MG63 (cell line): ENCODE measurements at regions not wholly inside any gene's neighbourhood (a gene's known extent, or its start where the extent isn't known, plus 50 kb on each side); places are given as distances from the start of the nearest gene placed in this dataset.
"Not testable (repeated sequence)": the region's sequence is repeated elsewhere in the genome, so short reads cannot be mapped to it uniquely, and the experiment has no call there.

Experiments
- DNase-seq: peaks from one replicate; pipeline ENCODE4 v3.0.0-alpha.2; 2020
- H3K27me3 ChIP-seq: fragments of 250-450 bp; sonication (Bioruptor Pico); 2 replicates; pipeline ENCODE4 v1.5.1; 2020; ENCODE audit warnings: mild to moderate bottlenecking, moderate library complexity
- H3K36me3 ChIP-seq: fragments of 250-450 bp; sonication (Bioruptor Pico); 2 replicates; pipeline ENCODE4 v1.5.1; 2020; ENCODE audit warnings: mild to moderate bottlenecking, moderate library complexity
- H3K4me3 ChIP-seq: fragments of 250-450 bp; sonication (Bioruptor Pico); 2 replicates; pipeline ENCODE4 v1.5.1; 2020; ENCODE audit warnings: mild to moderate bottlenecking, moderate library complexity
- H3K9me3 ChIP-seq: fragments of 250-450 bp; sonication (Bioruptor Pico); 2 replicates; pipeline ENCODE4 v1.5.1; 2020; ENCODE audit warnings: mild to moderate bottlenecking, moderate library complexity

DNA sequence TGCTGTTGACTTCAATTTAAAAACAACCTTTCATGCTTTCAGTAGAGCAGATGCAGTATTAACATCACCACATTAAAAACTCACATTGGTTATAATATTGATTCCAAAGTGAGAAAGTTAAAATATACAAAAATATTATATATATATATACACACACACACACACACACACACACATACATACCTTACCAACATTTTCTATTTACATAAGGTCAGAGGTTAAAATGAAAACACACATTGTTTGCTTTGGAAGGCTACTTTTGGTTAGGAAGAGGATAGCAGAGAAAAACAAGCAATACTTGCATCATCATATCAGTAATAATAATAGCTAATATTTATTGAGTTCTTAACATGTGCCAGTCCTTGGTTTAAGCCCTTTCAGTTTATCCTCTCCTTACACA, 226.5 kb downstream of the PPP4R3C start:
- Histone ChIP-seq H3K36me3 (no peaks in the 10 kb centered on the region), H3K27me3 (no peaks in the 10 kb centered on the region), H3K4me3 (no peak overlapping the region), H3K9me3 (no peaks in the 10 kb centered on the region)
- no peak for DNase-seq

DNA sequence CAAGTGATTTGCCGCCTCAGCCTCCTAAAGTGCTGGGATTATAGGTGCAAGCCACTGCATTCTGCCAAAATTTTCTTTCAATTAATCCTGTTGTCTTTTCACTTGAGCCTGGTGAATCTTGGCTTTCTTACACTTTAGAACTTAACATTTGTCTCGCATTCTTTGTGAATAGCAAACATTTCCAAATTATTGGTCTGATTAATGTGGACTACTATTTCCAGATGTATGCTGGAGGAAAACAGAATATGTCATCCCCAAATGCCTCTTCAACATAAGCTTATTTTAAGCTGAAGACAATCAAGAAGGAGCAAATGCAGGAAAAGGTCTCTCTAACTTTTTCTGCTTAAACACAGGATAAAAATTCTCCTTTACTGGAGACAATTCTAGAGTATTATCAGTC, 233.4 kb downstream of the PPP4R3C start:
- H3K27me3 ChIP-seq, result no peaks in the 10 kb centered on the region
- H3K36me3 ChIP-seq, result no peaks in the 10 kb centered on the region
- no peak for DNase-seq
- no peaks in the 10 kb centered on the region for H3K9me3 ChIP-seq
- H3K4me3 ChIP-seq, result no peak overlapping the region

DNA sequence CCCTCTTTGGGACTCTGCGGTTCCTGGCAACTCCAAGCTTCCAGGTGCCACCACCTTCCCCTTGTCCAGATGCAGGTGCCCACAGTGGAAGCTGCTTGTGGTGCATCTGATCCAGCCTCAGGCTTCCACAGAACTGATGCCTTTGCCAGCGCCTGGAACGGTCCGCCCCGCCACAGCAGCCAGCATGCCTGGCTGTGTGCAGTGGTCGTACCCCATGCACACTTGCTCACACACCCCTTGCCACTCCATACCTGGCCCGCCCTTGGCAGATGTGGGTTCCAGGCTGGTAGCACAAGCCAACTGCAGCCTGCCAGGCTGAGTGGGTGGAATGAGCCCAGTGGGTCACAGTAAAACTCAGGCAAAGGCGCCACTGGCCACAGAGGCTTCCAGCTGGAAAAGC, 240.5 kb downstream of the PPP4R3C start:
- Histone ChIP-seq H3K4me3 (no peak overlapping the region), H3K36me3 (no peaks in the 10 kb centered on the region), H3K27me3 (no peaks in the 10 kb centered on the region), H3K9me3 (no peaks in the 10 kb centered on the region)
- DNase-seq, result peak; percentile 0

DNA sequence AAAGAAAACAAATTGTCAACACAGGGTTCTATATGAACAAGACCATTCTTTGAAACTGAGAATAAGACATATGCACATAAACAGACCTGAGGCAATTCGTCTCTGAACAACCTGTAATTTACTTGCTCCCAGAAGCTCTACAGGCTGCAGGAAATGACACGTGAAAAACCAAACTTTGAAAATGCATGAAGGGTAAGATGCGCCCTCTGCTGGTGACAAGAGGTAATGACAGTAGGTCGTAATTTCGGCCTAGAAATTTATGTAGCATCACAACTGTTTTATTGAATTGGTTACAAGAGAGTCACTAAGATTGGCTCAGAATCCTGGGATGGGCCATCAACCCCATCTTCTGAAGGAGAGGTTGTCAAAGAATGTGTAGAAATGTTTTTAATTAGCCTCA, 276.5 kb downstream of the PPP4R3C start:
- Histone ChIP-seq H3K27me3 (no peaks in the 10 kb centered on the region), H3K36me3 (no peaks in the 10 kb centered on the region), H3K4me3 (no peak overlapping the region), H3K9me3 (no peaks in the 10 kb centered on the region)
- DNase-seq, result peak; percentile 1

DNA sequence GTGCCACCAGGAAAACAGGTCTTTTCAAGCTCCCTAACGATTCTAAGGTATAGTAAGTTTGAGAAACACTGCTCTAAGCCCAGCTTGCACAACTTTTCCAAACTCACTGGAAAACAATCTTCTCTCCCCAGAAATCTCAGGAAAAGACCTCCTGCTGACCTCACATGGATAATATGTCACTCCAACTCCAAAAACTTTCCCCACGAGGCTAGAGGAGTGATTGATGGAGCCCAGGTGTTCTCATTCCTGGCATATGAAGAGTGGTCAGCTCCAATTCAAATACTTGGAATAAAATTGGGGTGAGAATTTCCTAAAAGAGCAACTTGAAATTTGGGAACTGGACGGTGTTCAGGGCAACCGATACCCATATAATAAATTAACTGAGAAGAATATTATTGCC, 299.9 kb downstream of the PPP4R3C start:
- Histone ChIP-seq H3K4me3 (no peak overlapping the region), H3K9me3 (no peaks in the 10 kb centered on the region), H3K36me3 (no peaks in the 10 kb centered on the region), H3K27me3 (no peaks in the 10 kb centered on the region)
- DNase-seq, result no peak

DNA sequence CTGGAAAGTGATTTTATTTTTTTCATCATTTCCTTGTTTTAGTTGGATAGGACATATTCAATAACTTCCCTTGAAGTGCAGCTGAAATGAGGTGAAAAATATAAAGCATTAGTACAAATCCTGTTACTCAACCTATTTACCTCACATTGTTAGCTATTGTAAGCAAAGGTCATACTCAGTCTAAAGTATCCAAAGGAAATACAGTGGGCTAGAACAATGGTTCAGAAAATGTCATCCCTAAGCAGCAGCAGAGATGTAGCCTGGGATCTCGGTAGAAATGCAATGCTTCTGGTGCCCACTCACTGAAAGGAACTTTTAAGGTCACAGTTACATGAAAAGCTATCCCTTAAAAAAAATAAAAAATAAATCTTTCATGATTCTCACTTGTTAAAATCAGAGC, 300.6 kb downstream of the PPP4R3C start:
- no peaks in the 10 kb centered on the region for H3K27me3 ChIP-seq
- no peaks in the 10 kb centered on the region for H3K9me3 ChIP-seq
- DNase-seq, result no peak
- H3K36me3 ChIP-seq, result no peaks in the 10 kb centered on the region
- H3K4me3 ChIP-seq, result no peak overlapping the region

DNA sequence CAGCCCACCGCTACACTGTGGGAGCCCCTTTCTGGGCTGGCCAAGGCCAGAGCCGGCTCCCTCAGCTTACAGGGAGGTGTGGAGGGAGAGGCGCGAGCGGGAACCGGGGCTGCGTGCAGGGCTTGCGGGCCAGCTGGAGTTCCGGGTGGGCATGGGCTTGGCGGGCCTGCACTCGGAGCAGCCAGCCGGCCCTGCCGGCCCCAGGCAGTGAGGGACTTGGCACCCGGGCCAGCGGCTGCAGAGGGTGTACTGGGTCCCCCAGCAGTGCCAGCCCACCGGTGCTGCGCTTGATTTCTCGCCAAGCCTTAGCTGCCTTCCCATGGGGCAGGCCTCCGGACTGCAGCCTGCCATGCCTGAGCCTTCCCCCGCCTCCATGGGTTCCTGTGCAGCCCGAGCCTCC, 306.2 kb downstream of the PPP4R3C start:
- H3K27me3 ChIP-seq, H3K9me3 ChIP-seq, H3K36me3 ChIP-seq, DNase-seq, H3K4me3 ChIP-seq: not testable (repeated sequence)

DNA sequence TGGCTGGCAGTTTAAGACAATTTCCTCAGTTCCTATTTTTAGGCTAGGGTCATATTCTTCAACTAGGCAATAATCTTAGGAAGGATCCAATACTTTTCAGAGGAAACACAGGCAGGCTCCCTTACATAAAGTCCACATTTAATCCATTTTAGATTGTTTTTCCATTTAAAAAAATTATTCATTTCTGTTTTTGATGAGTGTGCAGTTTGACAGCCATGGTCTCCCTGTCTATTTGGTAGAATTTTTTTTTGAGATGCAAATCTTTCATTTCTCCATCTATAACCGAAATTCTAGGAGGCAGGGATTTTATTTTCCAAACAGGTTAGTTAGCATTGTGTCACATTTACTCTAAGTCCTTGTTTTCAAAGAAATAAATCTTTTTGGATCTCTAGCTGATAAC, 326.8 kb downstream of the PPP4R3C start:
- H3K4me3 ChIP-seq, result no peak overlapping the region
- H3K27me3 ChIP-seq, result no peaks in the 10 kb centered on the region
- DNase-seq, result no peak
- H3K9me3 ChIP-seq, result no peaks in the 10 kb centered on the region
- no peaks in the 10 kb centered on the region for H3K36me3 ChIP-seq

DNA sequence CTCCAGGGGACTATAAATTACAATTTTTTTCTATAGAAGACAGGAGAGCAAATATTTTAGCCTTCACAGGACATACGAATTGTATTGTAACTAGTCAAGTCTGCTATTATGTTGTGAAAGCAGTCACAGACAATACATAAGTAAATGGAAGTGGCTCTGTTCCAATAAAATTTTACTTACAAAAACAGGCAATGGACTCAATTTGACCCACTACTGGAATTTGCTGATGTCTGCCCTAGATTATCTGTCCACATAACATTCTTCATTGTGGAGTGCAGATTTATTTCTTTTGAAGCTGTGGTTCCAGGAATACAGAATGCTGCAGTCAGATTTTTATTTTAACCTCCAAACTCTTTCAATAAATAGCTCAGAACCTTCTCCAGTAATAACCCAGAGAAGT, 330.3 kb downstream of the PPP4R3C start:
- Histone ChIP-seq H3K27me3 (no peaks in the 10 kb centered on the region), H3K4me3 (no peak overlapping the region), H3K36me3 (no peaks in the 10 kb centered on the region), H3K9me3 (no peaks in the 10 kb centered on the region)
- no peak for DNase-seq

DNA sequence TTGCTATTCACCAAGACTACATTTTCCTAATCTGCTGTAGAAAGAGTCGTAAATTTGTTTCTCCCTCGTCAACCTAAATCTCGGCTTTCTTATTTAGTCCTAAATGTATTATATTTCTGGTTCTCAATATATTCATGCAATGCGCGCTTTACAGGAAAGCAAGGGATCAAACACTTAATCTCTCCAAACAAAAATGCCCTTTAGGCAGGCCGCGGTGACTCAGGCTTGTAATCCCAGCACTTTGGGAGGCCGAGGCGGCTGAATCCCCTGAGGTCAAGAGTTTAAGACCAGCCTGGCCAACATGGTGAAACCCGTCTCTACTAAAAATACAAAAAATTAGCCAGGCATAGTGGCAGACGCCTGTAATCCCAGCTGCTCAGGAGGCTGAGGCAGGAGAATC, 376.0 kb downstream of the PPP4R3C start:
- H3K36me3 ChIP-seq, H3K4me3 ChIP-seq, DNase-seq, H3K27me3 ChIP-seq, H3K9me3 ChIP-seq: not testable (repeated sequence)

DNA sequence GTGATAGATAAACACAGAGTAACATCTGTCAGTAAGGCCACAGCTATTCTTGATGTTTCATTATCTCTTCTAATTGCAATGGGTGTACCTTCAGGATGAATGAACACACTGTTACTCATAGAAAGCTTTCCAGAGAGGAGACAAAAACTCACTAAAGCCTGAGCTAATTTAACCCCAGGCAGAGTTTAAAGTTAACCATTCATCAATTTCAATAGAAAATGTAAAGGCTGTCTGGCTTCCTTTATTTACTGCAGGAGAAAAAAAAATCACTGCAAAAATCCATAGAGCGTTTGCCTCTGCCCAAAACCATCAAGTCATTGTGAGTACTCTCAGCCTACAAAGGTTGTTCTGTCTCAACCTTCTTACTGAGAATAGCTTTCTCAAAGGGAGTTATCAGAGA, 376.9 kb downstream of the PPP4R3C start:
- Histone ChIP-seq H3K9me3 (no peaks in the 10 kb centered on the region), H3K4me3 (no peak overlapping the region), H3K36me3 (no peaks in the 10 kb centered on the region), H3K27me3 (no peaks in the 10 kb centered on the region)
- no peak for DNase-seq

DNA sequence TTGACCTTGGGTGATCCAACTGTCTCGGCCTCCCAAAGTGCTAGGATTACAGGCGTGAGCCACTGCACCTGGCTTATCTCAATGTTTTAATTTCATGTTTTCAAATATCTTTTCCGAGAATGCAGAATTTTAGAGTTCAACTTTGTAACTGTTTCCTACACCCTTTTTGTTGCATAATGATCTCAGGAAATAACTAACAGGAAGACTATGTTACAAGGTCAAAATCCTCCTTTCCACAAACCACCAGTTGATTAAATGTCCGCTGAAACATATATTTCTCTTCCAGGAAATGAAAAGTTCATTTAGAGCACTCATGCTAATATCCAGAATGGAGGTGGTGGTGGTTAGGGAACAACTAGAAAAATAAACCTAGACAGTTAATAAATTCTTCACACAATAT, 377.8 kb downstream of the PPP4R3C start:
- Histone ChIP-seq H3K4me3 (no peak overlapping the region), H3K27me3 (no peaks in the 10 kb centered on the region), H3K9me3 (no peaks in the 10 kb centered on the region), H3K36me3 (no peaks in the 10 kb centered on the region)
- no peak for DNase-seq

DNA sequence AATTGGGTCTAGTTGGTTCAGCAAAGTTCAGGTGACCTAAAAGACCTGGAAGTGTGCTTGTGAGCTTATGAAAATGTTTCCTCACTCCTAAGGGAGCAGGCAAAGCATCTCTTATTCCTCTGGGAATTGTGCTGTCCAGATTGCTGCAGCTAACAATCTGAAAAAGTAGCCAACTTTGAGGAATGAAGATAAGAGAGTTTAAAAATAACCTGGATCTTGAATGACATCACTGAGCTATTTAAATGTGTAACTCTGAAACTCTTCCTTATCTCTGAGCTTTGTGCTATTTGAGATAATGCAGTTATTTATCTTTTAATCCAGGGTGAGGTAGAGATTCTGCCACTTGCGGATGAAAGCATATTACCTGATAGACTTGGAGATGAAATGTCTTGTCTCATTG, 384.8 kb downstream of the PPP4R3C start:
- H3K27me3 ChIP-seq, result no peaks in the 10 kb centered on the region
- H3K9me3 ChIP-seq, result no peaks in the 10 kb centered on the region
- H3K36me3 ChIP-seq, result no peaks in the 10 kb centered on the region
- H3K4me3 ChIP-seq, result no peak overlapping the region
- DNase-seq, result no peak

DNA sequence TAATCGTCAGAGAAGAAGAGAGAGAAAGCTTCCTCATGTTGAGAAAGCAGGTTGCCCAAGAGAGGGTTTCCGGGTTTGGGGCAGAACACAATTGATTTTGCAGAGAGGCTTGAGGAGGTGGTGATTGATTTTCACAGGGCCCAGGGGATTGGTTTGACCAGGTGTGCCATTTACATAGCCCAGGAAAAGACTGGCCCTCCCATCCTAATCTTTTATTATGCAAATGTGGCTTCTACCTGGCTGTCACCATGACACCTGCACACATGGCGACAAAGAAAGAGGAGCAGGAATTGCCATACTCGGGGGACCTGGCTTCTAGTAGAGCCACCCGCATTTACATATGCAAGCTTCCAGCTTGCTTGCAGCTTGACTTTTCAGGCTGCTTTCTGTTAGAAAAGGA, 405.3 kb downstream of the PPP4R3C start:
- no peaks in the 10 kb centered on the region for H3K9me3 ChIP-seq
- H3K27me3 ChIP-seq, result no peaks in the 10 kb centered on the region
- H3K4me3 ChIP-seq, result no peak overlapping the region
- H3K36me3 ChIP-seq, result no peaks in the 10 kb centered on the region
- no peak for DNase-seq

DNA sequence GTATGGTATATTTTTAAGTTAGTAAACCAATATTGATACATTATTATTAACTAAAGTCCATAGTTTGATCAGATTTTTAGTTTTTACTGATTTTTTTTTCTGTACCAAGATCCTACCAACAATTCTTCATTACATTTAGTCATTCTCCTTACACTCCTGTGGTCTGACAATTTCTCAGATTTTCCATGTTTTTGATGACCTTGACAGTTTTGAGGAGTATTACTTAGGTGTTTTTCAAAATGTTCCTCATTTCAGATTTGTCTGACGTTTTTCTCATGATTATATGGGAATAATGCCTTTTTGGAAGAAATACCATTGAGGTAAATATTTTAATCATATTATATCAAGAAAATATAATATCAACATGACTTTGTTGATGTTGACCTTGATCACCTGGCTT, 423.8 kb downstream of the PPP4R3C start:
- no peaks in the 10 kb centered on the region for H3K27me3 ChIP-seq
- no peaks in the 10 kb centered on the region for H3K9me3 ChIP-seq
- H3K4me3 ChIP-seq, result no peak overlapping the region
- DNase-seq, result no peak
- H3K36me3 ChIP-seq, result no peaks in the 10 kb centered on the region

DNA sequence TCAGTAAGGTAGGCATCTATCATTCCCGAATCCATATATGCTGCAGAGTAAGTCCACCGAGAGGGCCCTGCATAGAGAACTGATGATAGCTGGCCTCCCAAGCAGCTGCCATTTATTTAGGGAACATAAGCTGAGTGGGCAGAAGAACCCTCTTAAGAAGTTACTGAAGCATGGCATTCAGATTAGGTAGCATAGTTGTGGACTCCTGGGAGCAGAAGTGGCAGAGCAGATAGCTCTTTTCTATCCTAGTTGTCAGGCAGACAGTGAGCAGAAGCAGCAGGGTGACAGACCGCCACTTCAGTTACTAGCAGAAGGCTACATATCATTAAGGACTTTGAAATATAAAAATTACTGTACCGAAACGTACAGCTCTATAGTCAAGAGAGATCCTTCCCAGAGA, 454.7 kb downstream of the PPP4R3C start:
- H3K27me3 ChIP-seq, result no peaks in the 10 kb centered on the region
- DNase-seq, result no peak
- H3K4me3 ChIP-seq, result no peak overlapping the region
- no peaks in the 10 kb centered on the region for H3K9me3 ChIP-seq
- no peaks in the 10 kb centered on the region for H3K36me3 ChIP-seq

DNA sequence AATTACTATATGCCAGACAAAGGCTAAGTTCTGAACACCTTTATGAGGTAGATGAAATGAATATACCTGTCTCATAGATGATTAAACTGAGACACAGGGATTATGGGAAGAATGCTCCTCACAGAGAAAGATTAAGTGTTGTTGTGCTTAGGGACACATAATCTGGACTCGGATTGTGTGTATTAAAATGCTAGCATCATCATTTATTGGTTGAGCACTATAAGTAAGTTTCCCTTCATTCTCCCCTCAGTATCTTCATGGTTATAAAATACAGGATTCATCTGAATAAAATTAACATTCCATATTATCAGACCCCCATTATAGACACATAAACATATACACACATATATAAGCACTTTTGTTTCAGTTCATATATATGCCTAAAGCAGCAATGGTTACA, 463.5 kb downstream of the PPP4R3C start:
- no peak overlapping the region for H3K4me3 ChIP-seq
- no peaks in the 10 kb centered on the region for H3K27me3 ChIP-seq
- no peak for DNase-seq
- H3K36me3 ChIP-seq, result no peaks in the 10 kb centered on the region
- H3K9me3 ChIP-seq, result no peaks in the 10 kb centered on the region

DNA sequence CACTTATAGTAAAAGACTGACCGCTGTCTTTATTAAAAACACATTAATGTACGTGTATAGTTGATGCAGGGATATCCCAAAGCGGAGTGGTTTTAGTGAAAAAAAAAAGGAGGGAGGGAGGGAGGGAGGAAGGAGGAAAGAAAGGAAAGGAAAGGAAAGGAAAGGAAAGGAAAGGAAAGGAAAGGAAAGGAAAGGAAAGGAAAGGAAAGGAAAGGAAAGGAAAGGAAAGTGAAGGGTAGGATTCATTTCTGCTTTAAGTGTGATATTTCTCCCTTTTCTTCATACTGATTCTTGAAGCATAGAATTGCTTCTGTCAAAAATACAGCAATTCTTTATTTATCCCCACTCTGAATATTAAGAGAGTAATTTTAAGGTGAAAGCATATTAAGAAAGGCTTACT, 504.9 kb downstream of the PPP4R3C start:
- Histone ChIP-seq H3K9me3 (no peaks in the 10 kb centered on the region), H3K4me3 (no peak overlapping the region), H3K27me3 (no peaks in the 10 kb centered on the region), H3K36me3 (no peaks in the 10 kb centered on the region)
- no peak for DNase-seq

DNA sequence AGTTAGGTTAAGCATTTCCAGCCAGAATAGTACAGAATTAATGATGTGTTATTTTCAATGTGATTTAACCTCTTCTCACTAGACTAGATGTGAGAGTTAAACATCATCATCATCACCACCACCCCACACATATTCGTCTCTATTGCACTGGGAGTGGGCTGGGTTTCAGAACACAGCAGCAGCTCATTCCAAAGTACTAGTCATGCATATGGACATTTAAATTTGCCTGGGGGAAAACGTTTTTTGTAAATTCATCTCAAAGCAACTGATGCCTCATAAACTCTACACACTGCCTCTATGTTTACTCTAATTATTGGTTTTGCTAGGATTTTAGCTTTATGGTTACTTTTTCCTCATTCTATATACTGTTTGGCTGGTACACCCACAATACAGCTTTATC, 509.1 kb downstream of the PPP4R3C start:
- DNase-seq, result no peak
- H3K36me3 ChIP-seq, result no peaks in the 10 kb centered on the region
- no peak overlapping the region for H3K4me3 ChIP-seq
- H3K27me3 ChIP-seq, result no peaks in the 10 kb centered on the region
- H3K9me3 ChIP-seq, result no peaks in the 10 kb centered on the region
